H1 (cell line): ENCODE measurements at regions not wholly inside any gene's neighbourhood (a gene's known extent, or its start where the extent isn't known, plus 50 kb on each side); places are given as distances from the start of the nearest gene placed in this dataset.

Source experiments
- CTCF ChIA-PET: fragments of 300-600 bp; sonication (Branson Sonifier 250); formaldehyde crosslinking; loops from one replicate; lab custom pipeline; 2021; ENCODE audit not compliant: partially characterized antibody; lab: Charles Lee
- POLR2A ChIA-PET: fragments of 300-600 bp; sonication (Branson Sonifier 250); formaldehyde crosslinking; loops from one replicate; lab custom pipeline; 2021; ENCODE audit warnings: inconsistent platforms; ENCODE audit not compliant: partially characterized antibody; lab: Charles Lee
- DNase-seq, 2 experiments: peaks; one replicate each; pipeline versions ENCODE4 v3.0.0 to v3.0.0-alpha.2; 2010 to 2022; ENCODE audit warnings: low spot score in 2 of 2, low read depth in 1 of 2, mixed read lengths in 1 of 2
- FAIRE-seq: peaks from 2 replicates; lab custom pipeline; 2011; peaks lifted over from hg19 to GRCh38; lab: Jason Lieb, UNC
- H2AFZ ChIP-seq: 2 replicates; pipeline ENCODE4 v1.8.1; 2012; ENCODE audit warnings: low read length, inconsistent platforms
- H2AK5ac ChIP-seq: 2 replicates; pipeline ENCODE4 v1.6.1; 2013; ENCODE audit warnings: low read depth, low read length
- H2BK120ac ChIP-seq: replicated peaks from 2 replicates; pipeline ENCODE3; 2013; ENCODE audit warnings: low read depth, low read length, inconsistent platforms
- H2BK12ac ChIP-seq: 2 replicates; pipeline ENCODE4 v1.6.1; 2013; ENCODE audit warnings: low read depth, low read length
- H2BK15ac ChIP-seq: 2 replicates; pipeline ENCODE4 v1.6.1; 2013; ENCODE audit warnings: low read length
- H2BK20ac ChIP-seq: 2 replicates; pipeline ENCODE4 v1.6.1; 2013; ENCODE audit warnings: low read length
- H2BK5ac ChIP-seq: 2 replicates; pipeline ENCODE4 v1.6.1; 2013; ENCODE audit warnings: low read depth, low read length
- H3K14ac ChIP-seq: 2 replicates; pipeline ENCODE4 v1.6.1; 2013; ENCODE audit warnings: inconsistent platforms; ENCODE audit not compliant: insufficient read length
- H3K18ac ChIP-seq: 2 replicates; pipeline ENCODE4 v1.6.1; 2013; ENCODE audit warnings: low read length; ENCODE audit errors: extremely low read depth
- H3K23ac ChIP-seq: 2 replicates; pipeline ENCODE4 v1.6.1; 2013; ENCODE audit warnings: inconsistent platforms; ENCODE audit not compliant: insufficient read length
- H3K23me2 ChIP-seq: 2 replicates; pipeline ENCODE4 v1.6.1; 2013; ENCODE audit warnings: low read depth, low read length
- H3K27ac ChIP-seq: 2 replicates; pipeline ENCODE4 v1.6.1; 2011; ENCODE audit warnings: low read depth, low read length, inconsistent platforms
- H3K27me3 ChIP-seq, 4 experiments: replicated peaks in 1 of 4; 1 replicate in 1 of 4; 2 replicates in 3 of 4; pipeline versions ENCODE4 v1.6.1 to v1.8.1; 2011 to 2013; ENCODE audit warnings: low read length in 3 of 4, mild to moderate bottlenecking in 3 of 4, inconsistent platforms in 2 of 4, mixed read lengths in 2 of 4, moderate library complexity in 1 of 4; ENCODE audit not compliant: control insufficient read depth in 3 of 4, insufficient read depth in 3 of 4; ENCODE audit errors: extremely low read depth in 1 of 4
- H3K36me3 ChIP-seq, 4 experiments: 2 replicates each; pipeline versions ENCODE4 v1.6.1 to v1.8.1; 2011 to 2013; ENCODE audit warnings: mild to moderate bottlenecking in 4 of 4, low read length in 3 of 4, moderate library complexity in 2 of 4, control low read depth in 1 of 4, inconsistent platforms in 1 of 4; ENCODE audit not compliant: insufficient read depth in 4 of 4, control insufficient read depth in 2 of 4
- H3K4ac ChIP-seq: replicated peaks from 2 replicates; pipeline ENCODE3; 2013; ENCODE audit warnings: low read length, low read depth, mixed read lengths, inconsistent platforms; ENCODE audit not compliant: insufficient read length
- H3K4me1 ChIP-seq, 4 experiments: replicated peaks in 1 of 4; 1 replicate in 1 of 4; 2 replicates in 3 of 4; pipeline versions ENCODE4 v1.6.1 to v1.8.1; 2011 to 2013; ENCODE audit warnings: low read length in 3 of 4, inconsistent platforms in 2 of 4, mixed read lengths in 1 of 4; ENCODE audit not compliant: insufficient read depth in 4 of 4, control insufficient read depth in 3 of 4
- H3K4me2 ChIP-seq, 2 experiments: 2 replicates each; pipeline versions ENCODE4 v1.6.1 to v1.8.1; 2011 to 2013; ENCODE audit warnings: low read depth in 2 of 2, low read length in 2 of 2, control low read depth in 1 of 2, inconsistent platforms in 1 of 2, mild to moderate bottlenecking in 1 of 2; ENCODE audit not compliant: insufficient read depth in 1 of 2
- H3K4me3 ChIP-seq, 4 experiments: fragments of 200-600, 300-600 bp in 1 of 4; sonication (generic), shearing (Covaris generic), sonication (Bioruptor Twin) in 1 of 4; 2 replicates each; pipeline versions ENCODE4 v1.5.1 to v1.8.1; 2011 to 2016; ENCODE audit warnings: low read length in 4 of 4, low read depth in 3 of 4, control low read depth in 2 of 4, inconsistent platforms in 2 of 4, mild to moderate bottlenecking in 2 of 4, mixed read lengths in 1 of 4, moderate library complexity in 1 of 4; ENCODE audit not compliant: insufficient read depth in 2 of 4; ENCODE audit errors: extremely low read depth in 1 of 4
- H3K56ac ChIP-seq: replicated peaks from 2 replicates; pipeline ENCODE3; 2013; ENCODE audit warnings: low read depth, mild to moderate bottlenecking, mixed read lengths, low read length, inconsistent platforms; ENCODE audit not compliant: insufficient read length
- H3K79me1 ChIP-seq: 2 replicates; pipeline ENCODE4 v1.6.1; 2013; ENCODE audit warnings: low read depth, low read length, control low read depth
- H3K79me2 ChIP-seq, 2 experiments: 2 replicates each; pipeline versions ENCODE4 v1.6.1 to v1.8.1; 2012 to 2013; ENCODE audit warnings: low read length in 2 of 2, mild to moderate bottlenecking in 2 of 2, inconsistent platforms in 1 of 2; ENCODE audit not compliant: insufficient read depth in 2 of 2, control insufficient read depth in 1 of 2
- H3K9ac ChIP-seq, 4 experiments: replicated peaks in 1 of 4; 1 replicate in 1 of 4; 2 replicates in 3 of 4; pipeline versions ENCODE4 v1.6.1 to v1.8.1; 2011 to 2013; ENCODE audit warnings: low read depth in 3 of 4, low read length in 3 of 4, control low read depth in 2 of 4, mild to moderate bottlenecking in 2 of 4, moderate library complexity in 2 of 4, inconsistent platforms in 1 of 4; ENCODE audit errors: extremely low read depth in 1 of 4
- H3K9me3 ChIP-seq, 2 experiments: 2 replicates each; pipeline versions ENCODE4 v1.6.1 to v1.8.1; 2012 to 2013; ENCODE audit warnings: mild to moderate bottlenecking in 2 of 2, moderate library complexity in 2 of 2, control low read depth in 1 of 2, inconsistent platforms in 1 of 2, low read depth in 1 of 2, low read length in 1 of 2, mixed read lengths in 1 of 2; ENCODE audit not compliant: insufficient read depth in 2 of 2
- H4K20me1 ChIP-seq, 2 experiments: replicated peaks in 1 of 2; 2 replicates each; pipeline versions ENCODE3 to v1.8.1; 2011 to 2013; ENCODE audit warnings: inconsistent platforms in 2 of 2, low read length in 2 of 2, mild to moderate bottlenecking in 1 of 2; ENCODE audit not compliant: insufficient read depth in 2 of 2, control insufficient read depth in 1 of 2
- H4K5ac ChIP-seq: 2 replicates; pipeline ENCODE4 v1.6.1; 2013; ENCODE audit warnings: low read length, low read depth, mixed read lengths, inconsistent platforms; ENCODE audit not compliant: insufficient read length
- H4K8ac ChIP-seq: 2 replicates; pipeline ENCODE4 v1.8.0; 2013; ENCODE audit warnings: mild to moderate bottlenecking, moderate library complexity, low read length, inconsistent platforms; ENCODE audit not compliant: insufficient read depth; ENCODE audit errors: extremely low read depth
- H4K91ac ChIP-seq: replicated peaks from 2 replicates; pipeline ENCODE3; 2013; ENCODE audit warnings: low read length, mixed read lengths, inconsistent platforms; ENCODE audit not compliant: insufficient read length
- JUND ChIP-seq: IDR thresholded peaks from 2 replicates; pipeline ENCODE4 v1.6.1; 2011; ENCODE audit warnings: mild to moderate bottlenecking, improper control_type of control experiment, low read length
- SP4 ChIP-seq: IDR thresholded peaks from 2 replicates; pipeline ENCODE4 v1.6.1; 2012; ENCODE audit warnings: low read length, inconsistent platforms
- TBP ChIP-seq: IDR thresholded peaks from 2 replicates; pipeline ENCODE4 v1.6.1; 2011; ENCODE audit warnings: low read depth, low read length, improper control_type of control experiment
- TEAD4 ChIP-seq: IDR thresholded peaks from 2 replicates; pipeline ENCODE4 v1.6.1; 2012; ENCODE audit warnings: low read depth, low read length, inconsistent platforms, mixed read lengths
- WGBS, 2 experiments: shearing (Covaris generic) in 1 of 2; methylation state at CpG; one replicate each; pipeline versions ENCODE4 v1.1.6 to v1.1.7; 2013 to 2015; ENCODE audit warnings: low lambda C conversion rate in 2 of 2, mixed read lengths in 2 of 2, inconsistent platforms in 1 of 2, low coverage in 1 of 2, missing lambda C conversion rate in 1 of 2; ENCODE audit not compliant: insufficient replicate concordance in 2 of 2, insufficient coverage in 1 of 2, insufficient read length in 1 of 2; ENCODE audit errors: extremely low coverage in 1 of 2, missing lambda C conversion rate in 1 of 2; 5-methylcytosine and 5-hydroxymethylcytosine counted together

DNA sequence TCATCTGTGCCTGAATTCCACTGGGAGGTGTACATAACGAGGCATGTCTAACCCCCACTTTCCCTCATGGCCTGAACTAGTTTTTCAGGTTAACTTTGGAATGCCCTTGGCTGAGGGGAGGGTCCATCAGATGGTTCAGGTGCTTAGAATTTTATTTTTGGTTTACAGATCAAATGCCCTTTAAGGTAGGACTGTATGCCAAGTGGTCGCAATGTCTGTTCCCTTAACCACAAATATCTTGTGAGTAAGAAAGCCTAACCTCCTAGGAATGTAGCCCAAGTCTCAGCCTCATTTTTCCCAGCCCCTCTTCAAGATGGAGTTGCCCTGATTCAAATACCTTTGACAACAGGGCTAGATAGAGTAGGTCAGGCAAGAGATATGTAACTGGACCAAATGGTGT, 78.4 kb downstream of the RNASET2 start:
- peaks cover 0 to 4% of the 10 kb centered on the region in 2 experiments; a peak in 1 of 4 replicates for H3K9me3 ChIP-seq
- H2BK5ac ChIP-seq: no peak overlapping the region
- H3K79me2 ChIP-seq: no peaks in the 10 kb centered on the region
- no peak overlapping the region for H2BK15ac ChIP-seq
- no peak overlapping the region for H3K4ac ChIP-seq
- no peak overlapping the region for H3K9ac ChIP-seq
- no peak for TF ChIP-seq TBP
- TF ChIP-seq SP4: no peak
- no peak for TF ChIP-seq JUND
- no peak for TF ChIP-seq TEAD4
- H3K23me2 ChIP-seq: no peaks in the 10 kb centered on the region
- no peak overlapping the region for H3K14ac ChIP-seq
- no peak overlapping the region for H2BK20ac ChIP-seq
- H2BK120ac ChIP-seq: no peak overlapping the region
- H3K27me3 ChIP-seq: peaks cover 0 to 2% (median 0%) of the 10 kb centered on the region in 4 experiments; a peak in 1 of 7 replicates
- ChIA-PET POLR2A (no interaction called here), CTCF (no interaction called here)
- no peak overlapping the region for H2AK5ac ChIP-seq
- H3K79me1 ChIP-seq: no peaks in the 10 kb centered on the region
- H4K8ac ChIP-seq: no peak overlapping the region
- H3K23ac ChIP-seq: no peak overlapping the region
- H4K20me1 ChIP-seq: no peaks in the 10 kb centered on the region
- H3K4me3 ChIP-seq: no peak overlapping the region
- H4K91ac ChIP-seq: no peak overlapping the region
- H2AFZ ChIP-seq: no peak overlapping the region
- DNase-seq (no peak), FAIRE-seq (no peak)
- no peaks in the 10 kb centered on the region; a peak in 2 of 7 replicates for H3K4me1 ChIP-seq
- H3K27ac ChIP-seq: no peak overlapping the region
- H4K5ac ChIP-seq: no peak overlapping the region
- no peaks in the 10 kb centered on the region; a peak in 1 of 8 replicates for H3K36me3 ChIP-seq
- H3K18ac ChIP-seq: no peak overlapping the region
- H2BK12ac ChIP-seq: no peak overlapping the region
- H3K4me2 ChIP-seq: no peak overlapping the region
- WGBS, 2 experiments: 93% methylated on average over 2 of the region's 2 CpGs; no CpG with 5 or more reads in 1 of the 2 experiments
- no peak overlapping the region for H3K56ac ChIP-seq
